OCI-LY7 (cell line): ENCODE measurements at regions not wholly inside any gene's neighbourhood (a gene's known extent, or its start where the extent isn't known, plus 50 kb on each side); places are given as distances from the start of the nearest gene placed in this dataset.

Experiments
- BruUV-seq: library from RNA; stranded (reverse); fragments of 400-500 nt; replicated peaks from 2 replicates; lab custom pipeline; 2021; lab: Mats Ljungman, UMichigan
- CTCF ChIA-PET: fragments of 300-600 bp; sonication (Branson Sonifier 250); formaldehyde crosslinking; loops from one replicate; lab custom pipeline; 2022; ENCODE audit warnings: antibody characterized with exemption; ENCODE audit not compliant: unreplicated experiment; lab: Charles Lee
- POLR2A ChIA-PET: fragments of 300-600 bp; sonication (Branson Sonifier 250); formaldehyde crosslinking; loops from one replicate; lab custom pipeline; 2022; ENCODE audit warnings: antibody characterized with exemption; lab: Charles Lee
- DNase-seq: peaks from one replicate; pipeline ENCODE4 v3.0.0-alpha.2; 2015; ENCODE audit warnings: low spot score
- H2AFZ ChIP-seq: fragments of 200-600 bp; sonication (generic), shearing (Covaris generic); 2 replicates; pipeline ENCODE4 v1.6.1; 2014; ENCODE audit warnings: mild to moderate bottlenecking, antibody characterized with exemption, low read length, moderate library complexity
- H3K27ac ChIP-seq: fragments of 200-600 bp; sonication (generic); 2 replicates; pipeline ENCODE4 v1.5.1; 2014; ENCODE audit warnings: mixed run types, low read depth, mild to moderate bottlenecking, moderate library complexity, low read length, inconsistent platforms; ENCODE audit not compliant: poor library complexity, severe bottlenecking
- H3K36me3 ChIP-seq: fragments of 200-600 bp; sonication (generic); 2 replicates; pipeline ENCODE4 v1.6.1; 2014; ENCODE audit warnings: mild to moderate bottlenecking, antibody characterized with exemption, low read length, moderate library complexity, mixed read lengths; ENCODE audit not compliant: insufficient read depth
- H3K4me1 ChIP-seq: fragments of 200-600 bp; sonication (generic); 2 replicates; pipeline ENCODE4 v1.5.1; 2014; ENCODE audit warnings: mild to moderate bottlenecking, low read length; ENCODE audit not compliant: insufficient read depth, poor library complexity, severe bottlenecking
- H3K4me2 ChIP-seq: fragments of 200-600 bp; sonication (generic); 2 replicates; pipeline ENCODE4 v1.6.1; 2014; ENCODE audit warnings: mild to moderate bottlenecking, low read length
- H3K4me3 ChIP-seq: fragments of 200-600 bp; sonication (generic); 2 replicates; pipeline ENCODE4 v1.5.1; 2014; ENCODE audit warnings: mild to moderate bottlenecking, low read depth, low read length; ENCODE audit not compliant: poor library complexity, severe bottlenecking
- H3K79me2 ChIP-seq: fragments of 200-600 bp; sonication (generic); 2 replicates; pipeline ENCODE4 v1.6.1; 2016; ENCODE audit warnings: low read depth, mild to moderate bottlenecking, low read length, moderate library complexity, mixed read lengths; ENCODE audit not compliant: insufficient read depth
- H3K9me2 ChIP-seq: fragments of 200-600 bp; sonication (generic); 2 replicates; pipeline ENCODE4 v1.6.1; 2016; ENCODE audit warnings: mild to moderate bottlenecking, low read length, mixed read lengths; ENCODE audit not compliant: insufficient read depth
- H3K9me3 ChIP-seq: fragments of 200-600 bp; sonication (generic); 2 replicates; pipeline ENCODE4 v1.6.1; 2014; ENCODE audit warnings: mild to moderate bottlenecking, mixed run types, low read length, mixed read lengths
- H4K20me1 ChIP-seq: fragments of 200-600 bp; sonication (generic); 2 replicates; pipeline ENCODE4 v1.6.1; 2014; ENCODE audit warnings: mild to moderate bottlenecking, antibody characterized with exemption, low read length, moderate library complexity, mixed read lengths; ENCODE audit not compliant: insufficient read depth
- EZH2phosphoT487 ChIP-seq: fragments of 200-600 bp; sonication (generic); IDR thresholded peaks from 2 replicates; pipeline ENCODE4 v1.6.1; 2018; ENCODE audit warnings: low read depth, borderline replicate concordance, mild to moderate bottlenecking, mixed run types, antibody characterized with exemption, low read length, moderate library complexity, mixed read lengths
- intact Hi-C: fragments of 100-400 bp; cut with micrococcal nuclease; formaldehyde crosslinking; loops from one replicate; pipeline ENCODE4 v1.10.0; 2022; ENCODE audit not compliant: unreplicated experiment
- TF ChIP-seq, protein P1 (sequence below): fragments of 200-600 bp; sonication (generic); conservative IDR thresholded peaks from 2 replicates; pipeline ENCODE4 v1.5.1; 2014; ENCODE audit warnings: mild to moderate bottlenecking, antibody characterized with exemption, low read length, moderate library complexity, mixed read lengths

DNA sequence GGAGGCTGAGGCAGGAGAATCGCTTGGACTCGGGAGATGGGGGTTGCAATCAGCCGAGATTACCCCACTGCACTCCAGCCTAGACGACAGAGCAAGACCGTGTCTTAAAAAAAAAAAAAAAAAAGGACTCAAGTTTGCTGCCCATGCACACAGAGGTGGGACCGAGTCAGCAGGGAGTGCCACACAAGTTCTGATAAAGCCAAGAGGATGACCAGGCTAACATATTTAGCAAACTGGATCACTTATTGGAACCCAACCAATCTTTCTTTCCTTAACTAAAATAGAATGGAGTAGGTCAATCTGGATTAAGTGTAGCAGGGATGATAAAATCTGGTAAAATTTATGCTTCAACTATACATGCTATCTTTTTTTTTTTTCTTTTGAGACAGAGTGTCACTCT lies 190.4 kb upstream of the FOXN3 start:
- no TSS peak for BruUV-seq
- Histone ChIP-seq H3K36me3 (peaks cover 8% of the 10 kb centered on the region), H3K9me2 (no peaks in the 10 kb centered on the region), H2AFZ (no peak overlapping the region), H4K20me1 (no peaks in the 10 kb centered on the region), H3K4me1 (no peaks in the 10 kb centered on the region), H3K79me2 (peaks cover 14% of the 10 kb centered on the region; the same call in 1 of the 2 replicates), H3K4me3 (no peak overlapping the region), H3K27ac (no peak overlapping the region), H3K4me2 (no peak overlapping the region), H3K9me3 (peaks cover 25% of the 10 kb centered on the region; the same call in 1 of the 2 replicates)
- DNase-seq = no peak
- POLR2A ChIA-PET = interaction anchor here (0.6 kb wide), 1 partner anchor 14 kb away, joined by 3 read pairs; no protein-coding TSS in a partner anchor
- CTCF ChIA-PET = no interaction called here
- intact Hi-C loops = no loop called here
- TF ChIP-seq, protein P1, sequence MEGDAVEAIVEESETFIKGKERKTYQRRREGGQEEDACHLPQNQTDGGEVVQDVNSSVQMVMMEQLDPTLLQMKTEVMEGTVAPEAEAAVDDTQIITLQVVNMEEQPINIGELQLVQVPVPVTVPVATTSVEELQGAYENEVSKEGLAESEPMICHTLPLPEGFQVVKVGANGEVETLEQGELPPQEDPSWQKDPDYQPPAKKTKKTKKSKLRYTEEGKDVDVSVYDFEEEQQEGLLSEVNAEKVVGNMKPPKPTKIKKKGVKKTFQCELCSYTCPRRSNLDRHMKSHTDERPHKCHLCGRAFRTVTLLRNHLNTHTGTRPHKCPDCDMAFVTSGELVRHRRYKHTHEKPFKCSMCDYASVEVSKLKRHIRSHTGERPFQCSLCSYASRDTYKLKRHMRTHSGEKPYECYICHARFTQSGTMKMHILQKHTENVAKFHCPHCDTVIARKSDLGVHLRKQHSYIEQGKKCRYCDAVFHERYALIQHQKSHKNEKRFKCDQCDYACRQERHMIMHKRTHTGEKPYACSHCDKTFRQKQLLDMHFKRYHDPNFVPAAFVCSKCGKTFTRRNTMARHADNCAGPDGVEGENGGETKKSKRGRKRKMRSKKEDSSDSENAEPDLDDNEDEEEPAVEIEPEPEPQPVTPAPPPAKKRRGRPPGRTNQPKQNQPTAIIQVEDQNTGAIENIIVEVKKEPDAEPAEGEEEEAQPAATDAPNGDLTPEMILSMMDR = no peak
- TF ChIP-seq EZH2phosphoT487 = no peak

DNA sequence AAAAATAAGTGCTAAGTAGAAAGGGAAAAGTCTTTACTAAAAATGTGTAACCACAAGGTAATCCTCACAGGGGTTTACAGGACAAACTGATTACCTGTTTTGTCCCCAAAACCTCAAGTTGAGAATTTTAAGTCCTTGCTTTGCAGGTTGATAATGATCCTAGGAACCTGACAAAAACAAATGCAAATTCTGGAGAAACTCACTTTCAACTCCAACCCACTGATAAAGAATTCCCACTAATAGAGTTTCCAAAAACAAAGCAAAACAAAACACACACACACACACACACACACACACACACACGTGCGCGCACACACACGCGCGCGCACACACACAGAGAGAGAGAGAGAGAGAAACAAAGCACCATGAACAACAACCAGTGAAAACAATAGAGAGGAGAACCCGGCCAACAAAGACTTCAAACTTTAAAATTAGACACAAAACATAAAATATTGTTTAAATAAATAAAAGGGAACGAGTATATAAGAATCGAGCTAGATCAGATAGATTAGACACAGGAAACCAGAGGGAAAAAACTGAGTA lies 187.0 kb upstream of the FOXN3 start:
- ChIA-PET CTCF (no interaction called here), POLR2A (interaction anchor here (1.0 kb wide), 1 partner anchor 8 kb away, joined by 3 read pairs; no protein-coding TSS in a partner anchor)
- Histone ChIP-seq H3K9me3 (peaks cover 54% of the 10 kb centered on the region), H4K20me1 (no peaks in the 10 kb centered on the region), H3K4me3 (no peak overlapping the region), H3K79me2 (peaks cover 14% of the 10 kb centered on the region; the same call in 1 of the 2 replicates), H3K36me3 (peaks cover 3% of the 10 kb centered on the region; the same call in 1 of the 2 replicates), H3K9me2 (no peaks in the 10 kb centered on the region), H3K4me2 (no peak overlapping the region), H3K4me1 (no peaks in the 10 kb centered on the region), H2AFZ (no peak overlapping the region), H3K27ac (no peak overlapping the region)
- no peak for DNase-seq
- TF ChIP-seq, protein P1 = no peak
- no peak for TF ChIP-seq EZH2phosphoT487
- BruUV-seq = no TSS peak
- intact Hi-C loops = no loop called here
